Fibroblast of villous mesenchyme (primary cell): ENCODE measurements at regions not wholly inside any gene's neighbourhood (a gene's known extent, or its start where the extent isn't known, plus 50 kb on each side); places are given as distances from the start of the nearest gene placed in this dataset.
"Not testable (repeated sequence)": the region's sequence is repeated elsewhere in the genome, so short reads cannot be mapped to it uniquely, and the experiment has no call there.

Source experiments
- DNase-seq: peaks from one replicate; pipeline ENCODE4 v3.0.0-alpha.2; 2010; ENCODE audit warnings: low read depth
- H3K4me3 ChIP-seq: 2 replicates; pipeline ENCODE4 v1.5.1; 2011; ENCODE audit warnings: low read depth, mild to moderate bottlenecking, low read length
- CTCF ChIP-seq: IDR thresholded peaks from 2 replicates; pipeline ENCODE4 v1.5.1; 2012; ENCODE audit warnings: low read depth, mild to moderate bottlenecking, low read length; ENCODE audit not compliant: insufficient read depth

DNA sequence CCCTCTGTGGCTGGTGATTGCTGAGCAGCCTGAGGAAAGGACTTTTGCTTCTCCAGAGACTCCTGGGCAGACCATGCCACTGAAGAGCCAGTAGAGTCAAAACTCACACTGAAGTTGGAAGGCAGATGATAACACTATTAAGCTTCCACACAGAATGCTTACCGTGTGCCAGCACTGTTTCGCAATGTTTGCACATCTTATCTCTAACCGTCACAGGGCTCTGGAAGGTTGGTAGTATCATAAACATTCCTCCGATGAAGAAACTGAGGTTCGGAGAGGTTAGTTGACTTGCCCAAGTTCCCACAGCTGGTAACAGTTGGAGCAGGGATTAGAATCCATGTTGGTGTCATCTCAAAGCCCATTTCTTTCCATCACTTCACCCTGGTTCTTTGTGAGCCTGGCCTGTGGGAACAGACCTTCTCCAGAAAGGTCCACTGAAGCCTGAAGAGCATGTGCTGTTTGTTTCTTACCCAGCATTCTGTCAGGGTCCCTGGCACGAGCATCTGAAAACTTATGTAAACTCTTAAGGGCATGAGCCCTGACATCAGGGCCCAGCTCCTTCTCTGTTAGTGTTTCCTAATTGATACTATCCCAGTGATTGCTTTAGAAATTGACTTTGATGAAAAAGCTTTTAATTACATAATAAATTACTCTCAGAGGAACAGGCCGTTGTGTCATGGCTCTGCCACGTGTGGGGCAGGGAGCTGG lies 77.0 kb upstream of the PRR23C start:
- no peak for TF ChIP-seq CTCF
- no peak overlapping the region for H3K4me3 ChIP-seq
- DNase-seq: peak; percentile 87

GRCh38 chr3:139122221-139122581 lies 77.5 kb upstream of the PRR23C start:
- peak; percentile 91 for DNase-seq

DNA sequence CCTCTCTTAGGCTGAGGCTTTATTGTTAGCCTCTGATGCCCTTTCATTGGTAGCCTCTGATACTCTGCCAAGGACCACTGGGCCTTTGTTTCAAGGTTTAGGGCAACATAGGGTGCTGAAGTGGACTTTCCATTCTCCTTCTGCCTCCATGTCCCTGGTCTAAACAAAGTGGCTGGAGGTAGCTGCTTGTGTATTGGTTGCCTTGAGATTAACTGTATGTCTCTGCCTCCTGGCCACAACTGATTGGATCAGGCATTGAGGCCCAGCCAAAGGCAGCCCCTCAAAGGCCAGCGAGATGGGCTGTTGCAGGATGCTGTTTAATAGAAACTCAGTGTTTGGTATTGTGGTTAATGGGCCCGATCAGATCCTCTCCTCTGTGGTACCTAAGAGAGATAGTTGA lies 77.9 kb upstream of the PRR23C start:
- H3K4me3 ChIP-seq: no peak overlapping the region
- TF ChIP-seq CTCF: no peak
- DNase-seq: no peak

More at GRCh38 chr3:139122221-139122581, 77.5 kb upstream of the PRR23C start:
- no peak overlapping the region for H3K4me3 ChIP-seq
- TF ChIP-seq CTCF: no peak

DNA sequence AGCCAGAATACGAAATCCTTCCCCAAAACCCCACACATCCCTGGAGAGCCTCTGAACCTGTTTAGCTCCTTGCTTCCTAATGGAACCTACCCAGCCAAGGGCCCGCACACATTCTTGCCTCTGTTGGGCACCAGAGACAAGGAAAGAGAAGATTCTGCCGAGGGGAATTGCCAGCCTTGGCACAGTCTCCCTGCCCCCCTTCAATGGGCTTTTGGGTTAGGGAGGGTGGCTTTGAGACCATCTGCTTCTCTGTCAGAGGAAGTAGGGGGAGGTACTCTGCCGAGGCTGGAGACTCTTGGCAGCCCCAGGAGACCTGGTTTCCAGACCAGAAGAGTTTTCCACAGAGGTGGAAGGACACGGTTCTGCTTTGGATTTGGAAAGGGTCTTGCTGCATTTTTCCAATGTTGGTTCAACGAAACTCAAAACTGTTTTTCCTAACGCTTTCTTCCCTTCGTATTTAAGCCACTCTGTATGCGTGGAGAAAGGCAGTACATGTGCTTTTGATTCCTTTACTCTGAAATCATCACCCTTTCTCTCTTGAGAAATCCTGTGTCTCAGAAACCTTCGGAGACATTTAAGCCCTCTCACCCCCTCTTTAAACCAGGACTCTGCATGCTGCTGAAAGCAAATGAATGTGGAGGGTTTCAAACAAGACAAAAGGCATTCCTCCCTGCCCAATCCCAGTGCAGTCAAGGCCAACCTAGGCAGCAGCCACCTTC lies 78.8 kb upstream of the PRR23C start:
- DNase-seq: peak; percentile 34
- TF ChIP-seq CTCF: no peak
- no peak overlapping the region for H3K4me3 ChIP-seq

DNA sequence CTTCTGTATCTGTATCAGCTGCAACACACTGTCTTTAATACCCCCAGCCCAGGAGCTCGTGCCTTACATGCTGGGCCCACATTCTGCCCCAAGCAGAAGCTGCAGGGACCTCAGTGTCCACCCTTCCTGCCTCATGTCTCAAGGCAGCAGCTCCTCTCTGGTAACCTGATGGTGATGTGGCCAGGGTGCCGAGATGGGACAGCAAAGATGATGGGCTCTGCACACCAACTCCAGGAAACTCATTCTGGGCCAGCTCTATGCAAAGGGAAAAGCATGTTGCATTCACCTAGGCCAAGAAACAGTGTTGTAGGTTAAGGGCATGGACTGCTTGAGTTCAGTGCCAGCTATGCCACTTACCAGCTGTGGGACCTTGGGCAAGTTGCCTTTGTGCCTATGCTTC lies 79.5 kb upstream of the PRR23C start:
- no peak overlapping the region for H3K4me3 ChIP-seq
- no peak for DNase-seq
- TF ChIP-seq CTCF: no peak

- peak; percentile 80 for DNase-seq
- H3K4me3 ChIP-seq: no peak overlapping the region
- TF ChIP-seq CTCF: no peak
Observed at GRCh38 chr3:139127101-139127500, 82.4 kb upstream of the PRR23C start.

- not testable (repeated sequence) for H3K4me3 ChIP-seq, DNase-seq
Observed at GRCh38 chr3:139127629-139128028, 82.9 kb upstream of the PRR23C start.
